Erythroblast (primary cell): ENCODE measurements at regions not wholly inside any gene's neighbourhood (a gene's known extent, or its start where the extent isn't known, plus 50 kb on each side); places are given as distances from the start of the nearest gene placed in this dataset.

Source experiments
- GATA1 ChIP-seq: IDR thresholded peaks from 2 replicates; pipeline ENCODE4 v1.6.1; 2011; ENCODE audit warnings: low read depth, mild to moderate bottlenecking, control low read depth, low read length, moderate library complexity
- POLR2A ChIP-seq: IDR thresholded peaks from 2 replicates; pipeline ENCODE4 v1.6.1; 2011; ENCODE audit warnings: mild to moderate bottlenecking, low read length

DNA sequence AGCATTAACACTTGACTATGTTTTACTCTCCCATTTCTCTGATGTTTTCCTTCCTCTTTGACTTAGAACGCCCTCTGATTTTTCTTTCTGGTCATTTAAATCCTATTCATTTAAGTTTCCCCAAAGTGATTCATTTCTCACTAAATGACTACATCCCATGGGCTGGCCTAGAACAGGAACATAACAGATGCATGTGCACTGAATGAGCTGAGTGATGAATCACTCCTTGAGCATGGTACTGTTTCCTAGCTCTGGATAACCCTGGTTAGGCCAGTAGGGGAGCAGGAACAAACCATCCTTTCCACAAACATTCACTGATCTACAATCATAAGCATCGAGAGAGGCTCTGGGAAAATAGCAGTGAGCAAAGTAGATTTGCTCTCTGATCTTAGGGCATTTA is 221.9 kb upstream of the SETBP1 start:
- no peak for TF ChIP-seq POLR2A
- TF ChIP-seq GATA1 = no peak
